HG03025 (cell line): ENCODE measurements at regions not wholly inside any gene's neighbourhood (a gene's known extent, or its start where the extent isn't known, plus 50 kb on each side); places are given as distances from the start of the nearest gene placed in this dataset.
"Not testable (repeated sequence)": the region's sequence is repeated elsewhere in the genome, so short reads cannot be mapped to it uniquely, and the experiment has no call there.

Experiments
- ATAC-seq: cut with Tn5 transposase; IDR thresholded peaks from one replicate; pipeline ENCODE4 v1.9.1; 2021; ENCODE audit warnings: mild to moderate bottlenecking, moderate library complexity; ENCODE audit not compliant: unreplicated experiment, low FRiP score

DNA sequence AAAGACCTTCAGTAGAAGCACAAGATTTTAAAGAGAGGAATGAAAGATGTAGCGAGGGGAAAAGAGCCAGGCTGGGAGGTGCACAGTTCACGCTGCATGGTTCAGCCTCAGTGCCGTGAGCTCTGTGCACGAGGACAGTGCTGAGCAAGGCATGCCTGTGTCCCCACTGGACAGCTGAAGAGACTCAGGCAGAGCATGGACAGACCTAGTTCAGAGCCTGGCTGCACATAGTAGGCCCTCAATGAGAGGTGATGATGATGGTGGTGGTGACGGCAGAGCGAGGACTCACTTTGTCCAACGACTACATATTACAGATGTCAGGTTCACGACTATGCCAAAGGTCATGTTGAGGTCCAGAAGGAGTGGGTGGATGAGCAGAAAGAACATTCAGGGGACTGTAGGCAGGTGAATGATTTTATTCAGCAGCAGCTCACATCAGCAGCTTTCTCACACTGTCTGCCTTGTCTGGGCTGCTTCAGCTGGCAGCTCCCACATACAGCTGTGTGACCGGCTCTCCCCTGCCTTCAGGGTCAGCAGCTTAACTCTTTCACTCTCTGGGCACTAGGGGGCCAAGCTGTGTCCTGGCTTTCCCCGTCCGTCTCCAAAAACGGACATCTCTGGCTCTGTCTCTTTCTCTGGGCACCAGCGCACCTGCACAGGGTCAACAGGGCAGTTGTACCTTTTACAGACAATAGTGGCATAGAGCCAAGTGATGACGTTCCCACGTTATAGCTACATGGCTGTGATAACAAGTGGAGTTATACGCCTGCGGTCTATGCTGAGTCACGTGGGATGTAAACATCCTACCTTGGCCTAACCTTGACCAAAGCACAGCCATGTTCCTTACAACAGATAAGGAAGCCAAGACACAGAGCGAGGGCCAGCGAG, 83.4 kb upstream of the KCNK12 start:
- ATAC-seq = no peak

DNA sequence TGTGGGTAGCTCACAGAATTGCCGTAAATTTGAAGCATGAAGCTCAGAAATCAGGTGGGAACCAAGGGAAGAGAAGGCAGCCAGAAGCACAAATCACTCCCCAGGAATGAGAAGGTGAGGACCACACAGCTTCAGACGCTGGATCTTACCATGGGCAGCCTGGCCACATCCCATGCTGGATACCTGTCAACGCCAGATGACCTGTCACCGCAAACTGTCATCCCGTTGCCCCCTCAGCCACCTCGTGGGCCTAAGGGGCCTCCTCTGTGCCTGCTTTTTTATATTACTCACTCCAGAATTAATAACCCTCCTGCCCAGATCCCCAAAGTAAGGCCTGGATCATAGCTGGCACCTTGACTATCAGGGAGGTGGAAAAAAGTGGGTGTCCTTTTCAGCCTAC, 82.3 kb upstream of the KCNK12 start:
- no peak for ATAC-seq

DNA sequence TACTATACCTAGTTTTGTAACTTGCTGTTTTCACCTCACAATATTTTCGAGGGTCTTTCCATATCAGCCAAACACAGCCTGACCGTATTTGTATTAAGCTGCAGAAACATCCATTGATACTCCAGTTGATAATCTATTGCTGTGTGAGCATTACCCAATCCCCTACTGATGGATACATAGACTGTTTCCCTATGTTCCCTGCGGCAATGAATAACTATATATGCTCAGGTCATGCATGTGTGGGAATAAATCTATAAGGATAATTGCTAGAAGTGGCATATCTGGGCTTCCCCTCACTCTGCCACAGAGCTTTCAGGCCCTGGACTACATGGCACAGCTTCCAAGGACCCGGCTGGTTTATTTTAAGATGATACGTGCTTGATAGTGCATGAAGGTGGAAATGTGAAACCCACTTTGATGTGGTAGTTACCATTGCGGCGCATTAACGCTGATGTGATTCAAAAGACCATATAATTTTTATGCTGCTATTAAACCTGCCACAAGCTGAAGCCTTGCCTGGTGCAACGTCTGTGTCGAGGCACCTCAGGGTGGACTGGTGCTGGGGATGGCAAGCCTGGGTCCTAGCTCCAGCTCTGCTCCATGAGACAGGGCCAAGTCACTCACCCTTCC, 81.4 kb upstream of the KCNK12 start:
- ATAC-seq = no peak

DNA sequence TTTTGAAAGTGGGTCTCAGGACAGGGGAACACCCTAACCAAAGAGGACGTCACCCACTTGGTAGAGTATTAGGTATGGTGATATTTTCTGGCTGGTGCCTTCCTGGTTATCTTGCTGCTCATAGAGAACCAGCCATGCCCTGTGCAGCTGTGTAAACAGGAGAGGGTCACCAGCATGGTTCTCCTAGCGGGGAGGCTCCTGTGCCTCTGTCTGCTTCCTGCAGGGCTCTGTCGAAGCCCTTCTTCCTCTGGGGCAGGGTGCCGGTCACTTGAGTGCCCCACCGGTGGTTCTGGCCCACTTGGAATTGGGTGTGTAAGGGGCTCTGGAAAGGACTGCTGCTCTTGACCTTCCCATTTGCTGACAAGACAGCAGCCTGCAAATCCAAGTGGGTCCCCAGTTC, 80.5 kb upstream of the KCNK12 start:
- no peak for ATAC-seq

DNA sequence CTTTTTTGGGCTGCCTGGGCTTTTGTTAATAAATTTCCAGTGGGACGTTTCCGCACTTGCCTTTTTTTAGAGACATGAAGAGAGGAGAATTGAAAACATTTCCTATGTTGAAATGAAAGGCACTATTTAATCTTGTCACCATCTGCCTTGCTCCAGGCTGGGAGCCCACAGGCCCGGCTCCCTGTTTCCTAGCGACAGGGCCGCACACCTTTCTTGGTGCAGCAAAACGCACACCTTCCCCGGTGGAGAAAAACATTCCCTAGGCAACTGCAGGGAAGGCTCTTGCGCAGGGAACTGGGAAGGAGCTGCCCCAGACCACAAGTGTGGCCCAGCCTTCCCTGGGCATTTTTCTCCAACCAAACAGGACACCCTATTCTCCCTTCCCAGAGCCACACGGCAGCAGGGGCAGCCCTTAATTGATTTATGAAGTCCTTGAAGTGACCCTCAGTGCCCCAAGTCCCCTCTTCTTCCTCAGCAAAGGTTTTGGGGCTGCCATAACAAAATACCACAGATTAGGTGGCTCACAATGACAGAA, 79.3 kb upstream of the KCNK12 start:
- ATAC-seq = no peak

DNA sequence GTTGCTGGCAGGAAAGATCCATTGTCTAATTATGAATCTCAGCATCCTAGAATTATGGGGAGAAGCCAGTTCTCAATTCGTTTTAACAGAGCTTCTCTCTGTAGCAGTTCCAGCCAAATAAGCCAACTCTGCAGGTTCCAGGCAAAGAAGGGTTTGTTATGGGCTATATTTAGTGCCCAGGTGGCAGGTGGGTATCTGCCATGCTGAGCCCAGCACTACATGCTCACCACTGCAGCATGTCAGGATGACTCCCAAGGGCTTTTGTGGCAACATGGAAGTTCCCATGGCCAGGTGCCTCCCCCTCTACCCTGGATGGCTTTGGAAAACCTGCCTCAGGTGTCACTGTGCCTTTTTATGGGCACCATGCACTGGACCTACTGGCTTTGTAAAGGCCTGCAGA, 74.5 kb upstream of the KCNK12 start:
- no peak for ATAC-seq

DNA sequence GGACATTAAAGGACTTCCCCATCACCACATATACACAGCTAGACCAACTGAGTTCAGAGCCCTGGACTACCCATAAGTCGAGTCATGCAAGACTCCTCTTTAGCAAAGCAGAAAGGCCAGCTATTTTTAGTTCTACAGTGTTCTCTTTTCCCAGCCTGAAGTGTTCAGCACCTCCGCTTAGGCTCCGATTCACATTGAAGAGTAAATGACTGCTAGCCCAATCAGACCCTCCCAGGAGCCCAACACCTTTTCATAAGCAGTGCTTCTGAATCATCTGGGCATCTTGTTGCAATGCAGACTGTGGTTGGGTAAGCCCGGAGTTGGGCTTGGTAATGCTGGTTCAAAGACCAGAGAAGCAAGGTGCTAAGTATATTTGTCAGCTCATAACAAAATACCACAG, 73.6 kb upstream of the KCNK12 start:
- no peak for ATAC-seq

DNA sequence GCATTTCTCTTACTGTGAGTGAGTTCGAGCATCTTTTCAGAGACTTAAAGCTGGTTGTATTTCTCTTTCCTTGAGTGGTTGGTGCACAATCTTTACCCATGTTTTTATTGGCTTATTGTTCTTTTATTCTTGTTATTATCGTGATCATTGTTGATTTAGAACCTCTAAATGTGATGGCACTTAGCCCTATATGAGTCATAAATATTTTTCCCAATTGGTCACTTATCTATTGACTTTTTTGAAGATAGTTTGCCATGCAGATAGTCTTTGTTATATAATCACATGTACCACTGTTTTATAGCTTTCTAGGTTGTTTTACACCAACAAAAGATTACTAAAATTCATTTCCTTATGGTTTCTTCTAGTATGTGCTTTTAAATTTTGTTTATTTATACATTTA, 70.6 kb upstream of the KCNK12 start:
- no peak for ATAC-seq

DNA sequence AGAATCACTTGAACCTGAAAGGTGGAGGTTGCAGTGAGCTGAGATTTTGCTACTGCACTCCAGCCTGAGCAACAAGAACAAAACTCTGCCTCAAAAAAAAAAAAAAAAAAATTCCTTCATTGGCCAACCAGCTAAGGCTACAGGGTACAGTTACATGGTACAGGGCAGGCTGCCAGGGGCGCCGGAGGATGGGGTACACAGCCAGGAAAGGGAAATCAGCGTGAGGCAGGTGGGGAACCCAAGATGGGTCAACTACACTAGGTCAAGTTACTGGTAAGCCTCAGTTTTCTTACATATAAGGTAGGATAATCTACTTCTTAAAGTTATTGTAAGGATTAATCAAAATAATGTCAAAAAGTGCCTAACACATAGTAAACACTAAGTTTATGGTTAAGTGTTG, 69.6 kb upstream of the KCNK12 start:
- ATAC-seq = no peak

DNA sequence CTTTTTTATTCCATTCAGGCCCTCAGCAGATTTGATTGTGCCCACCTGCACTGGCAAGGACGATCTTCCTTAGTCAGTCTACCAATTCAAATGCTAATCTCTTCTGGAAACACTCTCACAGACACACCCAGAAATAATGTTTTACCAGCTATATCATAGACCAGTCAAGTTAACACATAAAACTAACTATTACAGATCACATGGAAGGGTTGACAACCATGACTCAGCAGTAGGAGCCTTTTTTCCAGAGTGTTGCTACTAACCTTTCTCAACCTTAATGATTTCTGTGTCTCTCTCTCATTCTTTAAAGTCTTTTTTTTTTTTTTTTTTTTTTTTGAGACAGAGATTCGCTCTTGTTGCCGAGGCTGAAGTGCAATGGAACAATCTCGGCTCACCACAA, 68.7 kb upstream of the KCNK12 start:
- no peak for ATAC-seq

DNA sequence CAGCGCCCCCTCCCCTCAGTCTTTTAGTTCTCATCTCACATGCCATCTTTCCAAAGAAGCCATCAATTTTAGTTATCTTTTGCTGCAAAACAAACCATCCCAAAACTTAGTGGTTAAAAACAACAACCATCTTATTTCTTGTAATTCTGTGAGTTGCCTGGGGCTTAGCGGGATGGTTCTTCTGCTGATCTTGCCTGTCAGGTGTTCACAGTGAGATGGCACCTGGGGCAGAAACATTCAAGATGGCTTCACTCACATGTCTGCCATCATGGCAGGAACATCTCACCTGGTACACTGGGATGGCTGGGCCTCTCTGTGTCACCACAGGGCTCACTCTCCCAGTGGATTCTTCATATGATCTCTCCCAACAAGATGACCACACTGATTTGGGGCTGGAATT, 67.6 kb upstream of the KCNK12 start:
- ATAC-seq = no peak

DNA sequence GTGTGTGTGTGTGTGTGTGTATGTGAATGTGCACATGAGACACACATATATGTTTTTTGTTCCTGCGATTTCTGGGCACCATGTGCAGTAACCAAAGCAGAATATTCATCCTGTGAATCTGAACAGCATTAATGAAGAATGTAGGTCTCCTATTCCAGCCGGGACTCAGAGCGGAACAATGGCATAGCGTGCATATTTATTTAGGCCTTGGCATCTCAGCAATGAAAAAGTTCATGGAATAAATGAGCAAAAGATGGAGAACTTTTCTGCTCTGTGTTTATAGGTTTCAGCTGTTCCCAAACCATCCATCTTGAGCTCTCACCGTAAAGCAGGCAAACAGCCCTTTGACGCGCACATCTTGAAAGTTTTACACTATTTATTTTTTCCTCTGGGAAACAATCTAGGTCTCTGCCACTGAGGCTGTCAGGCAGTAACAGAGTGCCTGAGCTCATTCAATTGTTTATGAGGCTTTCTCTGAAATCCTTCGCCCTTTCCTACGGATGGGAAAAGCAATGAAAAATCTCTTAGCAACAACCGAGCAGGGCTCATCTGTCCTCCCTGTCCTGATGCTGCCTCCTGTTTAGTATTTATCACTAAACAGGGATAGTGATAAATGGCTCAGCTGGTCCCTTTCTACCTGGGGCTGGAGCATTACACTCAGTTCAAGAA, 65.9 kb upstream of the KCNK12 start:
- no peak for ATAC-seq

DNA sequence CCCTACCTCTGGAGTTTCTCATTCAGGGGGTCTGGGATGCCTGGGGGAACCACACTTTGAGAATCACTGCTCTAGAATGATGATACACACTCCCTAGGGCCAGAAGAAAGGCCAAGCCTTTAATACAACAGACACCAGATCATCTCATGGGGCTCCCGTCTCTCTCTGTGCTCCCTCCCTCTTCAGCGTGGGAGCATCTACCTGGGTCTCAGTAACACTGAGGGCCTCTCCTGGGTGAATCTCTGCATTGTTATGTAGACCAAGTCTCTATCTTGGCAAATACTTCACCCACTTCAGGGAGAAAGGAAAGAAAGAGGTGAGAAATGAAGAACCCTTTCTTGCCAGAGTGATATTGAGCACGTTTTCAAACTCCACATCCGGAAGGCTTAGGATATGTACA, 65.4 kb upstream of the KCNK12 start:
- ATAC-seq = no peak

DNA sequence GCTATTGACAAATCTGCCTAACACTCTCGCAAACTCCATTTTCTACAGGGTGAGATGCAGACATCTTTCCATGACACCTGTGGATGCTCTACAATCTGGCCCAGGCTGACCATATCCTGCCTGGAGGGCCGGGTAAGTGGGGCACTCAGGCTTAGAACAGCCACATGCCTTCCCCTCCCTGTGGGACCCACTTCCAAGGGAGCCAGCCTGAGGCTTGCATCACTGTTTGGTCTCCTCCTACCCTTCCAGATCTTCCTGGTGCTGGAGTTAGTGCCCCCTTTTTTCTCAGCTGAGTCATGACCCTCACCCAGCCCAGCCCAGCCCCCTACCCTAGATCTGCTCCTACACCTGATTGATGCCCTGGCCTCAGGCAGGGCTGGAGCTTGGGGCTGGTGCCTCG, 62.0 kb upstream of the KCNK12 start:
- no peak for ATAC-seq

DNA sequence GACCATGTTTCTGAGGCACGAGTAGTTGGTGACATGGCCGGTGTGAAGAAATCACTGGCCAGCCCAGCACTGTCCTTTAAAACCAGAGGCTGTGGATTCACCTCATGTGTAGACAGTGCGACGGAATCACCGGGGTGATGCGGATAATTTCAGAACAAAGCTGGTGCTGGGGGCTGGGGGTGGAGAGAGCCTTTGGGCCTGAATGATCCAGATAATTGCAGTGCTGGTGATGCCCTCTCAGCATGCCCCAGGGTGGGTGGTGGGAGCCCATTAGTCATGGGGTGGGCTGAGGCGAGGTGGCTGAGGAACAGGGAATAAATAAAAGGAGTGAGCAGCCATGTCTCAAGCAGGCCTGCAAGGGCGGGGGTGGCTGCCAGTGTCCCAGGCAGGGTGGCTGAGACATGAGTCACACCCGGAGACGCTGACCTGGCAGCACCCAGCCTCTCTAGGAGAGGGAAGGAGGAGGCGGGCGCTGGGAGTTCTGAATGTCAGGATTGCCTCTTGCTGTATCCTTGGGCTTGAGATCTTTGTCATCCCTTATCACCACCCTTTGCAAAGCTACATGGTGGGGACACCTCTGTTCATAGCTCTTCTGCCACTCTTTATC, 61.1 kb upstream of the KCNK12 start:
- no peak for ATAC-seq

DNA sequence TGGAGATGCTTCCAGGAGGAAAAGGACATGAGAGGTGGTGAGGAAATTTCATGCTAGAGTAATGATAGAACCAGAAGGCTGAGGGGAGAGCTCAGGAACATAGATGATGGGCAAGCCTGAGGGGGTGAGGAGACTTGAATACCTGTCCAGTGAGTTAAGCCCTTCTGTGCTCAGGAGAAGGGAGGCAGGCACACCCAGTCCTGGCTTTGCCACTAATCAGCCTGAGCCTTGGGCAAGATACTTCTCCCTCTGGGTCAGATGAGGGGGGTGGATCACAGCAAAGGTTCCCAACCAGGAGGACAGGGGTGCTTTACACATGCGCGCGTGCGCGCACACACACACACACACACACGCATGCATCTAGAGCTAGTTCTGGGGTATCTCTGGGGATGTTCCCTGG, 60.5 kb upstream of the KCNK12 start:
- no peak for ATAC-seq

DNA sequence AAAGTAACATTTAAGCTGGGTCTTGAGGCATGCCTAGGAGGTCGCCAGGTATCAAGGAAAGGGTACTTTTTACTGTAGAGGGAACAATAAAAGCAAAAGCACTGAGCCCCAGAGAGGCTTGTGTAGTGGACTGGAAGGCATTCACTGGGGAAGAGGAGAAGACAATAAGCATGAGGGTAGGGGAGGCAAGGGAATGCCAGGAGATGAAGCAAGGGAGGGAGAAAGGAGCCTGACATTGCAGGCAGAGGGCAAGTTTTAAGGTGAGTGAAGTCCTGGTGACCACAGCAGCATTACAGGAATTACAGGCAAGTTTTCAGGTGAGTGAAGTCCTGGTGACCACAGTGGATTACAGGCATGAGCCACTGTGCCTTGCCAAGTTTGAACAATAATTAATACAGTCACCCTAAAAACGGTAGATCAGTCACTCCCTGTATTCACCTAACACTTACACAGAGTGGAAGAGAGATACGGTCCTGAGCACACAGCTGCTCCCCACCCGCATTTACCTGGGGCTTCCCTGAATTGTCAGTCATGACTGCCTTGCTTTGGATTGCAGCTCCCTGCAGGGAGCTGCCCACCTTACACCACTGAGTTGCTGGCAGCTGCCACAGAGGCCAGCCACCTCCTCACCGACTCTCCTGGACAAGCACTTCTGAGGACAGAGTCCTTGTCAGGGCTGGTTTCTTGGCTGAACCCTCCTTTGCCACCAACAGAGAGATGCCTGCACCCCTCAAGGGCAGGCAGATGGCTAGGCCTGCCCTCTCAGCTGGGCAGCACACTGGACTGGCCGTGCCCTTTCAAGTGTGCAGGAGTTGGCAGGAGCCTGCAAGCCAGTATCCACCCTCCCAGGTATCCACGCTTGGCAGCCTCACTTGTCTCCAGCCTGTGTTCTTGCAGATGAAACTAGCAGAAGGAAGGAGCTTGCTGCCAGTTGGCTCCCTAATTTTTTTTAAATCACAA, 59.0 kb upstream of the KCNK12 start:
- ATAC-seq = no peak

DNA sequence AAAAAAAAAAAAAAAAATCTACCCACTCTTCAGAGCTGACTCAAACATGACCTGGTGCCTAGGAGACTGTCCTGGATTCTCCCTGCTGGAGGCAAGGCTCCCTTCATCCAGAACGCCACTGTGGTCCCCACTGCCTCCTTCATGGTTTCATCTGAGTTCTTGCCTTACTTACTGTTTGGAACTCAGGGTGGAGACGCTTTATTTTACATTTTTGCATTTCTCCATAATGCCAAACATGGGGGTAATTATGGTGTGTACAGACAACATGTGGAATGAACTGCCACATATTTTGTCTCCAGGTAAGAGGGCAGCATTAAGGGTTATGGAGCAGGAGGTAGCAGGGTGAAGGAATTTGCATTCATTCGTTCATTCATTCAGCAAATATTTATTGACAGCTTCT, 58.1 kb upstream of the KCNK12 start:
- ATAC-seq = no peak

DNA sequence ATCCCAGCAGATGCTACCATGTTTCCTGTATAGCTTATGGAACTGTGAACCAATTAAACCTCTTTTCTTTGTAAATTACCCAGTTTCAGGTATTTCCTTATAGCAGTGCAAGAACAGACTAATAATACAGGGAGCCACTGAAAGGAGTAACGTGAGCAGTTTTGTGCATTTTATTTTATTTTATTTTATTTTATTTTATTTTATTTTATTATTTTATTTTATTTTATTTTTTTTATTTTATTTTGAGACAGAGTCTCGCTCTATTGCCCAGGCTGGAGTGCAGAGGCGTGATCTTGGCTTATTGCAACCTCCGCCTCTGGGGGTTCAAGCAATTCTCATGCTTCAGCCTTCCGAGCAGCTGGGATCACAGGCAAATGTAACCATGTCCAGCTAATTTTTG, 55.9 kb upstream of the KCNK12 start:
- ATAC-seq = no peak

DNA sequence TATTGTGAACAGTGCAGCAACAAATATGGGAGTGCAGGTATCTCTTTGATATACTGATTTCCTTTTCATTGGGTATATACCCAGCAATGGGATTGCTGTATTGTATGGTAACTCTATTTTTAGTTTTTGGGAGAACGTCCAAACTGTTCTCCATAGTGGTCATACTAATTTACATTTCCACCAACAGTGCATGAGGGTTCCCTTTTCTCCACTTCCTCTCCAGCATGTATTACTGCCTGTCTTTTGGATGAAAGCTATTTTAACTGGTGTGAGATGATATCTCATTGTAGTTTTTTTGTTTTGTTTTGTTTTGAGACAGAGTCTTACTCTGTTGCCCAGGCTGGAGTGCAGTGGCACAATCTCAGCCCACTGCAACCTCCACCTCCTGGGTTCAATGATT, 52.4 kb upstream of the KCNK12 start:
- not testable (repeated sequence) for ATAC-seq
